Caco-2 (cell line): ENCODE measurements at regions not wholly inside any gene's neighbourhood (a gene's known extent, or its start where the extent isn't known, plus 50 kb on each side); places are given as distances from the start of the nearest gene placed in this dataset.

Experiments
- BruUV-seq: library from RNA; stranded (reverse); fragments of 400-500 nt; replicated peaks from 2 replicates; lab custom pipeline; 2021; lab: Mats Ljungman, UMichigan
- CTCF ChIA-PET: fragments of 300-600 bp; sonication (Branson Sonifier 250); formaldehyde crosslinking; loops from one replicate; lab custom pipeline; 2022; ENCODE audit warnings: antibody characterized with exemption; lab: Charles Lee
- POLR2A ChIA-PET: fragments of 300-600 bp; sonication (Branson Sonifier 250); formaldehyde crosslinking; loops from one replicate; lab custom pipeline; 2022; ENCODE audit warnings: antibody characterized with exemption; lab: Charles Lee
- DNase-seq, 2 experiments: peaks; one replicate each; pipeline versions ENCODE4 v3.0.0 to v3.0.0-alpha.2; 2020 to 2022
- H3K27me3 ChIP-seq: replicated peaks from 2 replicates; pipeline ENCODE4 v1.6.0; 2011; ENCODE audit warnings: low read length; ENCODE audit not compliant: control insufficient read depth, insufficient read depth
- H3K36me3 ChIP-seq: 2 replicates; pipeline ENCODE4 v1.5.1; 2011; ENCODE audit warnings: low read length; ENCODE audit not compliant: control insufficient read depth, insufficient read depth
- H3K4me1 ChIP-seq: fragments of 250-450 bp; sonication (Bioruptor Pico); 2 replicates; pipeline ENCODE4 v1.5.1; 2020; ENCODE audit warnings: mild to moderate bottlenecking
- H3K4me3 ChIP-seq: 2 replicates; pipeline ENCODE4 v1.5.1; 2011; ENCODE audit warnings: low read depth, mild to moderate bottlenecking, control low read depth, low read length
- H3K9me3 ChIP-seq: fragments of 250-450 bp; sonication (Bioruptor Pico); 2 replicates; pipeline ENCODE4 v1.5.1; 2020; ENCODE audit warnings: mild to moderate bottlenecking, moderate library complexity
- H3K27ac Mint-ChIP-seq: one replicate; pipeline ENCODE4 v1.8.0; 2022; ENCODE audit warnings: mixed read lengths; ENCODE audit not compliant: unreplicated experiment
- H3K27me3 Mint-ChIP-seq: one replicate; pipeline ENCODE4 v1.8.0; 2022; ENCODE audit warnings: mixed read lengths; ENCODE audit not compliant: insufficient read depth, unreplicated experiment
- H3K36me3 Mint-ChIP-seq: one replicate; pipeline ENCODE4 v1.8.0; 2022; ENCODE audit warnings: mild to moderate bottlenecking, mixed read lengths; ENCODE audit not compliant: insufficient read depth, unreplicated experiment
- H3K4me1 Mint-ChIP-seq: one replicate; pipeline ENCODE4 v1.8.0; 2022; ENCODE audit warnings: low read depth, mixed read lengths; ENCODE audit not compliant: unreplicated experiment
- H3K4me3 Mint-ChIP-seq: one replicate; pipeline ENCODE4 v1.8.0; 2022; ENCODE audit warnings: mild to moderate bottlenecking, moderate library complexity, mixed read lengths; ENCODE audit not compliant: unreplicated experiment
- H3K9me3 Mint-ChIP-seq: one replicate; pipeline ENCODE4 v1.8.0; 2022; ENCODE audit warnings: mixed read lengths; ENCODE audit not compliant: unreplicated experiment
- CTCF ChIP-seq, 2 experiments: fragments of 200-600 bp in 1 of 2; IDR thresholded peaks; 1 replicate in 1 of 2; 2 replicates in 1 of 2; pipeline versions ENCODE4 v1.5.1 to v1.8.0; 2011 to 2022; ENCODE audit warnings: antibody characterized with exemption in 1 of 2, control low read depth in 1 of 2, inconsistent platforms in 1 of 2, low read depth in 1 of 2, low read length in 1 of 2, mild to moderate bottlenecking in 1 of 2, moderate library complexity in 1 of 2; ENCODE audit not compliant: insufficient read depth in 1 of 2, severe bottlenecking in 1 of 2, unreplicated experiment in 1 of 2
- intact Hi-C: fragments of 100-400 bp; cut with micrococcal nuclease; formaldehyde crosslinking; loops from one replicate; pipeline ENCODE4 v1.10.0; 2022; ENCODE audit not compliant: unreplicated experiment

- Mint-ChIP-seq H3K36me3 (no peaks in the 10 kb centered on the region), H3K27ac (no peak overlapping the region), H3K4me1 (peaks cover 8% of the 10 kb centered on the region), H3K27me3 (no peaks in the 10 kb centered on the region), H3K4me3 (no peak overlapping the region), H3K9me3 (no peaks in the 10 kb centered on the region)
- Histone ChIP-seq H3K9me3 (no peaks in the 10 kb centered on the region), H3K4me3 (no peak overlapping the region), H3K4me1 (0 out of 2 replicates have a peak, but pooled peaks cover 3% of the 10 kb centered on the region), H3K27me3 (no peaks in the 10 kb centered on the region), H3K36me3 (no peaks in the 10 kb centered on the region)
- TF ChIP-seq CTCF (IDR thresholded peaks at IDR 0.05; ENCODE audit: insufficient read depth in 1 of 2, low read depth in 1 of 2, low read length in 1 of 2, severe bottlenecking in 1 of 2, unreplicated experiment in 1 of 2) = no peak
- no peak for DNase-seq
- intact Hi-C loops = no loop called here
- no TSS peak for BruUV-seq
- POLR2A ChIA-PET = no interaction called here
- CTCF ChIA-PET = no interaction called here
These were observed 392.2 kb upstream of the MARCKS start for GRCh38 chr6:113464960-113465359.

- H3K4me3 Mint-ChIP-seq = no peak overlapping the region
- no peak overlapping the region for H3K27ac Mint-ChIP-seq
- no peaks in the 10 kb centered on the region for H3K4me1 ChIP-seq
- no peak overlapping the region for H3K4me3 ChIP-seq
- H3K27me3 Mint-ChIP-seq = no peaks in the 10 kb centered on the region
- no peaks in the 10 kb centered on the region for H3K36me3 ChIP-seq
- CTCF ChIA-PET = no interaction called here
- no peaks in the 10 kb centered on the region for H3K9me3 Mint-ChIP-seq
- POLR2A ChIA-PET = no interaction called here
- H3K9me3 ChIP-seq = no peaks in the 10 kb centered on the region
- intact Hi-C loops = no loop called here
- no TSS peak for BruUV-seq
- H3K4me1 Mint-ChIP-seq = peaks cover 16% of the 10 kb centered on the region
- TF ChIP-seq CTCF (IDR thresholded peaks at IDR 0.05; ENCODE audit: insufficient read depth in 1 of 2, low read depth in 1 of 2, low read length in 1 of 2, severe bottlenecking in 1 of 2, unreplicated experiment in 1 of 2) = no peak
- DNase-seq = no peak
- H3K36me3 Mint-ChIP-seq = no peaks in the 10 kb centered on the region
- H3K27me3 ChIP-seq = no peaks in the 10 kb centered on the region
These were observed 390.6 kb upstream of the MARCKS start for GRCh38 chr6:113466526-113466925.

- CTCF ChIA-PET = no interaction called here
These were observed 381.8 kb upstream of the MARCKS start for GRCh38 chr6:113475392-113475791.

More at GRCh38 chr6:113475392-113475791, 381.8 kb upstream of the MARCKS start:
- DNase-seq = no peak
- no peaks in the 10 kb centered on the region for H3K36me3 Mint-ChIP-seq
- no peak overlapping the region for H3K4me3 Mint-ChIP-seq
- Histone ChIP-seq H3K27me3 (no peaks in the 10 kb centered on the region), H3K9me3 (no peaks in the 10 kb centered on the region; the same call in 1 of the 2 replicates), H3K4me3 (no peak overlapping the region), H3K36me3 (no peaks in the 10 kb centered on the region), H3K4me1 (peaks cover 17% of the 10 kb centered on the region)
- POLR2A ChIA-PET = no interaction called here
- H3K4me1 Mint-ChIP-seq = peaks cover 9% of the 10 kb centered on the region
- intact Hi-C loops = no loop called here
- BruUV-seq = no TSS peak
- no peaks in the 10 kb centered on the region for H3K27me3 Mint-ChIP-seq
- TF ChIP-seq CTCF (IDR thresholded peaks at IDR 0.05; ENCODE audit: insufficient read depth in 1 of 2, low read depth in 1 of 2, low read length in 1 of 2, severe bottlenecking in 1 of 2, unreplicated experiment in 1 of 2) = no peak
- H3K27ac Mint-ChIP-seq = no peak overlapping the region
- H3K9me3 Mint-ChIP-seq = peaks cover 9% of the 10 kb centered on the region
